ENCODE measurements at regions not wholly inside any gene's neighbourhood (a gene's known extent, or its start where the extent isn't known, plus 50 kb on each side); places are given as distances from the start of the nearest gene placed in this dataset.

DNA sequence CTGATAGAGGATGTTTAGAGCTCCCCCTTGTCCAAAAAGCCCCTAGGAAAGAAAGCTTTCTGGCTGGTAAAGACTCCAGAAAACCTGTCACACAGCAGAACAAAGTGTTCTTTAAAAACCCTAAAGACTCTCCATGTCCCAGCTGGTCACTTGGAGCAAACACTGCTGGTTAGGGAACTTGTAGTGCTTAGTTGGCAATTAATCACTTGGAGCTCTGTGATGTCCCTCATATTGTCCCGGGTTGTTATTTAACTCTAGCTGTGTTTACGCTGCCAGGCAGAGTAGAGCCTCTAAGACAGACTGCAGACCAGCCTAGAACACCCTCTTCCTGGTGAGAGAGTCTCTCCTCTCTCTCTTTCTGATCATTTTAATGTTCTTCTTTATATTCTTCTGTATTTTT is 267.3 kb downstream of the BCOR start:
- Histone ChIP-seq H3K27ac (no peak overlapping the region), H3K4me1 (ENCODE audit: control insufficient read depth in 1 of 2, low read depth in 2 of 2) (no peaks in the 10 kb centered on the region), H3K27me3 (replicated peaks; ENCODE audit: insufficient read depth) (no peaks in the 10 kb centered on the region), H3K36me3 (no peaks in the 10 kb centered on the region), H3K9me3 (no peaks in the 10 kb centered on the region), H3K4me3 (no peak overlapping the region)
- DNase-seq (ENCODE audit: low spot score) (no peak), ATAC-seq (ENCODE audit: insufficient number of reproducible peaks, low FRiP score, low read depth) (no peak)
- TF ChIP-seq, protein P1, sequence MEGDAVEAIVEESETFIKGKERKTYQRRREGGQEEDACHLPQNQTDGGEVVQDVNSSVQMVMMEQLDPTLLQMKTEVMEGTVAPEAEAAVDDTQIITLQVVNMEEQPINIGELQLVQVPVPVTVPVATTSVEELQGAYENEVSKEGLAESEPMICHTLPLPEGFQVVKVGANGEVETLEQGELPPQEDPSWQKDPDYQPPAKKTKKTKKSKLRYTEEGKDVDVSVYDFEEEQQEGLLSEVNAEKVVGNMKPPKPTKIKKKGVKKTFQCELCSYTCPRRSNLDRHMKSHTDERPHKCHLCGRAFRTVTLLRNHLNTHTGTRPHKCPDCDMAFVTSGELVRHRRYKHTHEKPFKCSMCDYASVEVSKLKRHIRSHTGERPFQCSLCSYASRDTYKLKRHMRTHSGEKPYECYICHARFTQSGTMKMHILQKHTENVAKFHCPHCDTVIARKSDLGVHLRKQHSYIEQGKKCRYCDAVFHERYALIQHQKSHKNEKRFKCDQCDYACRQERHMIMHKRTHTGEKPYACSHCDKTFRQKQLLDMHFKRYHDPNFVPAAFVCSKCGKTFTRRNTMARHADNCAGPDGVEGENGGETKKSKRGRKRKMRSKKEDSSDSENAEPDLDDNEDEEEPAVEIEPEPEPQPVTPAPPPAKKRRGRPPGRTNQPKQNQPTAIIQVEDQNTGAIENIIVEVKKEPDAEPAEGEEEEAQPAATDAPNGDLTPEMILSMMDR (IDR thresholded peaks at IDR 0.05), result no peak

DNA sequence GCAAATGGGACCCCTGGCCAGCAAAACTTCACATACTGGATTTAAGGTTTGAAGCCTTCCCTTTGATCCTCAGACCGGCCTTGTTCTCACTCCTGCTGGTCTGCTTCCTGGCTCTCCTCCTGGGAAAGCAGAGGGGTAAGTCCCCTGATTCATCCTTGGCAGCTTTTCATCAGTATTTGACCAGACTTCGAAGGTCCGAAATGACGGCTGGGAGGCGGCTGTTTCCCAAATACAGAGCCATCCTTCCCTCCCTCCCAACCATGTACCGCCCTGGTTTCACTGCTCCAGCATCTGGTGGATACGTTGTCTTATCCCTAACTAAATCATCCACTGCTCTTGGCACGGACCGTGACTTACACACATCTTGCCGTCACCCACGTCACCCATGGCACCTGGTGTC is 265.5 kb downstream of the BCOR start:
- TF ChIP-seq, protein P1 (IDR thresholded peaks at IDR 0.05), result no peak
- Histone ChIP-seq H3K4me1 (ENCODE audit: control insufficient read depth in 1 of 2, low read depth in 2 of 2) (no peaks in the 10 kb centered on the region), H3K4me3 (no peak overlapping the region), H3K27me3 (replicated peaks; ENCODE audit: insufficient read depth) (no peaks in the 10 kb centered on the region), H3K27ac (no peak overlapping the region), H3K36me3 (no peaks in the 10 kb centered on the region), H3K9me3 (no peaks in the 10 kb centered on the region)
- no peak for ATAC-seq (ENCODE audit: insufficient number of reproducible peaks, low FRiP score, low read depth)
- DNase-seq (ENCODE audit: low spot score), result no peak

DNA sequence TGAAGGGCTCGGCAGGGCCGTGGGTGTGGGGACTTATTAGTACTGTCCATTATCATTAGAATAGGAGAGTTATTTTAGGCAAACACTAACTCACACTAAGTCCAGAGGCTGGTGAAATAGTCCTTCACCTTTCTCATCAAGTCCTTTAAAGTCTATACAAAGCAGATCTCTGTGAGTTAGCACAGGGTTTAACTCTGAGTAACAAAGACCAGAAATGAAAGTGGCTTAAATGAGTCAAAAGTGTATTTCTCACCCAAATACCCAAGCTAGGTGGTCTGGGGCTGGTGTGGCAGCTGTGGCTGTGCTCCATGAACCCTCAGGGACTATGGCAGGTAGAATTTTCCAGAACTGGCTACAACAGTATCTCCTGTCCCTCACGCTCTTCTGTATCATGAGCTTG is 263.2 kb downstream of the BCOR start:
- DNase-seq (ENCODE audit: low spot score) (no peak), ATAC-seq (ENCODE audit: insufficient number of reproducible peaks, low FRiP score, low read depth) (no peak)
- Histone ChIP-seq H3K9me3 (no peaks in the 10 kb centered on the region), H3K4me3 (no peak overlapping the region), H3K4me1 (ENCODE audit: control insufficient read depth in 1 of 2, low read depth in 2 of 2) (no peaks in the 10 kb centered on the region), H3K27me3 (replicated peaks; ENCODE audit: insufficient read depth) (no peaks in the 10 kb centered on the region), H3K36me3 (no peaks in the 10 kb centered on the region), H3K27ac (no peak overlapping the region)
- TF ChIP-seq, protein P1 (IDR thresholded peaks at IDR 0.05), result no peak

DNA sequence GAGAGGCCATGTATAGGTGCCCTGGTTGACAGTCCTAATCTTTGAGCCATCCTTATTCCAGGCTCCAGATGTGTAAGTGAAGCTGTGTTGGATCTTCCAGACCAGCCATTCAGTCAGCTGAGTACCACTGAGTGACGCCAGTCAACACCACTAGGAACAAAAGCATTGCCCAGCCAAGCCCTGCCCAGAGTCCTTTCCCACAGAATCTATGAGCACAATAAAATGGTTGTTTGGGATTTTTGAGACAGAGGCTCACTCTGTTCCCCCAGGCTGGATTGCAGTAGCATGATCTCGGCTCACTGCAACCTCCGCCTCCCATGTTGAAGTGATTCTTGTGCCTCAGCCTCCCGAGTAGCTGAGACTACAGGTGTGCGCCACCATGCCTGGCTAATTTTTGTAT is 262.5 kb downstream of the BCOR start:
- ATAC-seq (ENCODE audit: insufficient number of reproducible peaks, low FRiP score, low read depth) (no peak), DNase-seq (ENCODE audit: low spot score) (no peak)
- TF ChIP-seq, protein P1 (IDR thresholded peaks at IDR 0.05), result no peak
- no peak overlapping the region for H3K27ac ChIP-seq
- H3K27me3 ChIP-seq (replicated peaks; ENCODE audit: insufficient read depth), result no peaks in the 10 kb centered on the region
- H3K9me3 ChIP-seq, result no peaks in the 10 kb centered on the region
- no peaks in the 10 kb centered on the region for H3K36me3 ChIP-seq
- H3K4me1 ChIP-seq (ENCODE audit: control insufficient read depth in 1 of 2, low read depth in 2 of 2), result peaks cover 0 to under 1% of the 10 kb centered on the region in 2 donors
- no peak overlapping the region for H3K4me3 ChIP-seq

DNA sequence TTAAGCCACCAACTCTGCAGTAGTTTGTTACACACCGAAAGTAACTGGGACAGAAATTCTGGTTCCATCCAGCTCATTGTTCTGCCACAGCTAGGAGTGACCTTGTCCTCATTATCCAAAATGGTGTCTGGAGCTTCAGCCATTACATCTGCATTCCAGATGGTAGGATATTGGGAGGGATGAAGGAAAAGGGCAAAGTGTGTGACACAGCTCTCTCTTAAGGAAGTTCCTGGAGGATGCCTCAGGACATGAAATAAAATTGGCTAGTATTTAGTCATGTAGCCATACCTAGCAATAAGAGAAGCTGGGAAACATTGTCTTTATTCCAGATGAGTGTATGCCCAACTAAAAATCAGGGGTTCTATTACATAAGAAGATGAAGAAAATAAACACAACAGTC is 262.0 kb downstream of the BCOR start:
- Histone ChIP-seq H3K36me3 (no peaks in the 10 kb centered on the region), H3K9me3 (no peaks in the 10 kb centered on the region), H3K27me3 (replicated peaks; ENCODE audit: insufficient read depth) (no peaks in the 10 kb centered on the region), H3K27ac (no peak overlapping the region), H3K4me1 (ENCODE audit: control insufficient read depth in 1 of 2, low read depth in 2 of 2) (peaks cover 0 to 4% of the 10 kb centered on the region in 2 donors), H3K4me3 (no peak overlapping the region)
- ATAC-seq (ENCODE audit: insufficient number of reproducible peaks, low FRiP score, low read depth), result no peak
- TF ChIP-seq, protein P1 (IDR thresholded peaks at IDR 0.05), result no peak
- DNase-seq (ENCODE audit: low spot score), result no peak
